ENCODE measurements at regions not wholly inside any gene's neighbourhood (a gene's known extent, or its start where the extent isn't known, plus 50 kb on each side); places are given as distances from the start of the nearest gene placed in this dataset.

DNA sequence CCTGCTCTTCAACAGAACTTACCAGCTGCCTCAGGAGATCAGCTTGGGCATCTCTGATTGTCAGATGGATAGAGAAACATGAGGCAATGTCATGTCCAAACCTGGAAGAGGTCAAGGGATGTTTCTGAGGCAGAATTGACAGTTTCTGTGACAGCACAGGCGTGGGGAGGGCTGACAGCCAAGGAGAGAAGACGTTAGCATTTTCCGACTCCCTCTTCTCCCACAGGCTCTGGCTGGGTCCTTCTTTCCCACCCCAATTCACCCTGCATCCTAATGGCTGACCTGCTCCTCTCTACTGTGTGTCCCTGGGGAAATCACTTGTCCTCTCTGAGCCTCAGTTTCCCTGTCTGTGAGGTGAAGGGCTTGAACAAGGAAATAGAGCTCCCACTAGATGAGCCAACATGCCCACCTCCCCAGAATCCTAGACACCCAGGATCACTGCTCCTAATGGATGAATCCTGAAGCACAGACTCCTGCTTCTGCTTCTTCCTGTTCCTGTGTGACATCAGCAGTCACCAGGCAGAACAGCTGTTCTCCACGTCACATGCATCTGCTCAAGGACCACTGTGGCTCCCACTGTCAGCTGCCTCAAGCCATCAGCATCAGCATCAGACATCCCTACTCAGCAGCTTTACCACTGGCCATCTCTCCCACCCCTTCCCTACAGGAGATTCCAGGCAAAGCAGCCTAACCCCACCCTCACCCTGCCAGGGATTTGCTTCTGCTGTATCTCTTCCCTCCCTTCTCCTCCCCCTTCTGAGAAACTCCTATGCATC, 408.0 kb downstream of the MATN1 start:
- TF ChIP-seq, protein P1, sequence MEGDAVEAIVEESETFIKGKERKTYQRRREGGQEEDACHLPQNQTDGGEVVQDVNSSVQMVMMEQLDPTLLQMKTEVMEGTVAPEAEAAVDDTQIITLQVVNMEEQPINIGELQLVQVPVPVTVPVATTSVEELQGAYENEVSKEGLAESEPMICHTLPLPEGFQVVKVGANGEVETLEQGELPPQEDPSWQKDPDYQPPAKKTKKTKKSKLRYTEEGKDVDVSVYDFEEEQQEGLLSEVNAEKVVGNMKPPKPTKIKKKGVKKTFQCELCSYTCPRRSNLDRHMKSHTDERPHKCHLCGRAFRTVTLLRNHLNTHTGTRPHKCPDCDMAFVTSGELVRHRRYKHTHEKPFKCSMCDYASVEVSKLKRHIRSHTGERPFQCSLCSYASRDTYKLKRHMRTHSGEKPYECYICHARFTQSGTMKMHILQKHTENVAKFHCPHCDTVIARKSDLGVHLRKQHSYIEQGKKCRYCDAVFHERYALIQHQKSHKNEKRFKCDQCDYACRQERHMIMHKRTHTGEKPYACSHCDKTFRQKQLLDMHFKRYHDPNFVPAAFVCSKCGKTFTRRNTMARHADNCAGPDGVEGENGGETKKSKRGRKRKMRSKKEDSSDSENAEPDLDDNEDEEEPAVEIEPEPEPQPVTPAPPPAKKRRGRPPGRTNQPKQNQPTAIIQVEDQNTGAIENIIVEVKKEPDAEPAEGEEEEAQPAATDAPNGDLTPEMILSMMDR (IDR thresholded peaks at IDR 0.05 in 8 of 11, conservative IDR thresholded peaks at IDR 0.05 in 3 of 11): no peak
- TF ChIP-seq POLR2A (IDR thresholded peaks at IDR 0.05): no peak

All from spleen (tissue), 7 donors.